ENCODE measurements at regions not wholly inside any gene's neighbourhood (a gene's known extent, or its start where the extent isn't known, plus 50 kb on each side); places are given as distances from the start of the nearest gene placed in this dataset.

GRCh38 chr6:167453082-167453446 lies 128.2 kb downstream of the TTLL2 start:
- BruUV-seq (replicated peaks): no TSS peak
- H3K36me3 ChIP-seq (ENCODE audit: insufficient read depth, low read length): no peaks in the 10 kb centered on the region
- no peaks in the 10 kb centered on the region for H3K9me3 ChIP-seq (ENCODE audit: low read length)
- DNase-seq (ENCODE audit: low spot score): no peak
- no peaks in the 10 kb centered on the region for H3K4me1 ChIP-seq (ENCODE audit: insufficient read depth, low read length, poor library complexity, severe bottlenecking)
- H3K4me2 ChIP-seq (ENCODE audit: low read length): no peak overlapping the region
- H2AFZ ChIP-seq (ENCODE audit: low read length): no peak overlapping the region
- no peak overlapping the region for H3K27ac ChIP-seq (ENCODE audit: low read depth, low read length, poor library complexity, severe bottlenecking)
- intact Hi-C loops (cut with micrococcal nuclease; ENCODE audit: unreplicated experiment): no loop called here
- H3K9me2 ChIP-seq (ENCODE audit: insufficient read depth, low read length): no peaks in the 10 kb centered on the region
- no peak overlapping the region for H3K4me3 ChIP-seq (ENCODE audit: low read depth, low read length, poor library complexity, severe bottlenecking)
- POLR2A ChIA-PET: no interaction called here
- no peaks in the 10 kb centered on the region for H3K79me2 ChIP-seq (ENCODE audit: insufficient read depth, low read depth, low read length)
- no peaks in the 10 kb centered on the region for H4K20me1 ChIP-seq (ENCODE audit: insufficient read depth, low read length)
- TF ChIP-seq EZH2phosphoT487 (IDR thresholded peaks at IDR 0.05; ENCODE audit: borderline replicate concordance, low read depth, low read length): no peak
- TF ChIP-seq CTCF (conservative IDR thresholded peaks at IDR 0.05; ENCODE audit: low read length): no peak
- CTCF ChIA-PET (ENCODE audit: unreplicated experiment): no interaction called here

- Histone ChIP-seq H3K4me2 (ENCODE audit: low read length) (no peak overlapping the region), H3K27ac (ENCODE audit: low read depth, low read length, poor library complexity, severe bottlenecking) (no peak overlapping the region), H3K79me2 (ENCODE audit: insufficient read depth, low read depth, low read length) (no peaks in the 10 kb centered on the region), H2AFZ (ENCODE audit: low read length) (no peak overlapping the region), H3K36me3 (ENCODE audit: insufficient read depth, low read length) (no peaks in the 10 kb centered on the region), H4K20me1 (ENCODE audit: insufficient read depth, low read length) (no peaks in the 10 kb centered on the region), H3K9me3 (ENCODE audit: low read length) (no peaks in the 10 kb centered on the region), H3K9me2 (ENCODE audit: insufficient read depth, low read length) (no peaks in the 10 kb centered on the region), H3K4me1 (ENCODE audit: insufficient read depth, low read length, poor library complexity, severe bottlenecking) (no peaks in the 10 kb centered on the region), H3K4me3 (ENCODE audit: low read depth, low read length, poor library complexity, severe bottlenecking) (no peak overlapping the region)
- BruUV-seq (replicated peaks): no TSS peak
- POLR2A ChIA-PET: no interaction called here
- no peak for DNase-seq (ENCODE audit: low spot score)
- intact Hi-C loops (cut with micrococcal nuclease; ENCODE audit: unreplicated experiment): no loop called here
- CTCF ChIA-PET (ENCODE audit: unreplicated experiment): no interaction called here
- no peak for TF ChIP-seq CTCF (conservative IDR thresholded peaks at IDR 0.05; ENCODE audit: low read length)
- no peak for TF ChIP-seq EZH2phosphoT487 (IDR thresholded peaks at IDR 0.05; ENCODE audit: borderline replicate concordance, low read depth, low read length)
Measured at GRCh38 chr6:167454003-167454402, 129.1 kb downstream of the TTLL2 start.

GRCh38 chr6:167455371-167455770 lies 130.5 kb downstream of the TTLL2 start:
- no peaks in the 10 kb centered on the region for H3K36me3 ChIP-seq (ENCODE audit: insufficient read depth, low read length)
- ChIA-PET CTCF (ENCODE audit: unreplicated experiment) (no interaction called here), POLR2A (interaction anchor here (0.6 kb wide), 1 partner anchor 94 kb away, joined by 3 read pairs; no protein-coding TSS in a partner anchor)
- intact Hi-C loops (cut with micrococcal nuclease; ENCODE audit: unreplicated experiment): no loop called here
- no peak overlapping the region for H3K4me2 ChIP-seq (ENCODE audit: low read length)
- no peaks in the 10 kb centered on the region for H3K9me2 ChIP-seq (ENCODE audit: insufficient read depth, low read length)
- H3K27ac ChIP-seq (ENCODE audit: low read depth, low read length, poor library complexity, severe bottlenecking): no peak overlapping the region
- no peaks in the 10 kb centered on the region for H3K4me1 ChIP-seq (ENCODE audit: insufficient read depth, low read length, poor library complexity, severe bottlenecking)
- H2AFZ ChIP-seq (ENCODE audit: low read length): no peak overlapping the region
- no peaks in the 10 kb centered on the region for H3K79me2 ChIP-seq (ENCODE audit: insufficient read depth, low read depth, low read length)
- no TSS peak for BruUV-seq (replicated peaks)
- no peak for DNase-seq (ENCODE audit: low spot score)
- H4K20me1 ChIP-seq (ENCODE audit: insufficient read depth, low read length): no peaks in the 10 kb centered on the region
- no peaks in the 10 kb centered on the region for H3K9me3 ChIP-seq (ENCODE audit: low read length)
- TF ChIP-seq EZH2phosphoT487 (IDR thresholded peaks at IDR 0.05; ENCODE audit: borderline replicate concordance, low read depth, low read length): no peak
- no peak for TF ChIP-seq CTCF (conservative IDR thresholded peaks at IDR 0.05; ENCODE audit: low read length)
- H3K4me3 ChIP-seq (ENCODE audit: low read depth, low read length, poor library complexity, severe bottlenecking): no peak overlapping the region
